Loucy (cell line): ENCODE measurements at regions not wholly inside any gene's neighbourhood (a gene's known extent, or its start where the extent isn't known, plus 50 kb on each side); places are given as distances from the start of the nearest gene placed in this dataset.

ENCODE experiments used
- EZH2phosphoT487 ChIP-seq: fragments of 200-600 bp; IDR thresholded peaks from 2 replicates; pipeline ENCODE4 v1.6.1; 2018; ENCODE audit warnings: antibody characterized with exemption, mild to moderate bottlenecking, moderate library complexity, borderline replicate concordance
- TF ChIP-seq, protein P1 (sequence below): fragments of 200-600 bp; sonication (generic); conservative IDR thresholded peaks from 2 replicates; pipeline ENCODE4 v1.5.1; 2014; ENCODE audit warnings: mild to moderate bottlenecking, antibody characterized with exemption, low read length

DNA sequence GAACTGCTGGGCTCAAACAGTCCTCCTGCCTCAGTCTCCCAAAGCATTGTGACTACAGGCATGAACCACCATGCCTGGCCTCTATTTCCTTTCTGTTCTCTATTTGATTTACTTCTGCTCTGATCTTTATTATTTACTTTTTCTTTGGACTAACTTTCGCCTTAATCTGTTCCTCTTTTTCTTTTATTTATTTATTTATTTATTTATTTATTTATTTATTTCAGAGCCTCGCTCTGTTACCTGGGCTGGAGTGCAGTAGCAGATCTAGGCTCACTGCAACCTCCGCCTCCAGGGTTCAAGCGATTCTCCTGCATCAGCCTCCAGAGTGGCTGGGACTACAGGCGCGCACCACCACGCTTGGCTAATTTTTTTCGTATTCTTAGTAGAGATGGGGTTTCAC is 1158.3 kb upstream of the GOT2 start:
- TF ChIP-seq, protein P1, sequence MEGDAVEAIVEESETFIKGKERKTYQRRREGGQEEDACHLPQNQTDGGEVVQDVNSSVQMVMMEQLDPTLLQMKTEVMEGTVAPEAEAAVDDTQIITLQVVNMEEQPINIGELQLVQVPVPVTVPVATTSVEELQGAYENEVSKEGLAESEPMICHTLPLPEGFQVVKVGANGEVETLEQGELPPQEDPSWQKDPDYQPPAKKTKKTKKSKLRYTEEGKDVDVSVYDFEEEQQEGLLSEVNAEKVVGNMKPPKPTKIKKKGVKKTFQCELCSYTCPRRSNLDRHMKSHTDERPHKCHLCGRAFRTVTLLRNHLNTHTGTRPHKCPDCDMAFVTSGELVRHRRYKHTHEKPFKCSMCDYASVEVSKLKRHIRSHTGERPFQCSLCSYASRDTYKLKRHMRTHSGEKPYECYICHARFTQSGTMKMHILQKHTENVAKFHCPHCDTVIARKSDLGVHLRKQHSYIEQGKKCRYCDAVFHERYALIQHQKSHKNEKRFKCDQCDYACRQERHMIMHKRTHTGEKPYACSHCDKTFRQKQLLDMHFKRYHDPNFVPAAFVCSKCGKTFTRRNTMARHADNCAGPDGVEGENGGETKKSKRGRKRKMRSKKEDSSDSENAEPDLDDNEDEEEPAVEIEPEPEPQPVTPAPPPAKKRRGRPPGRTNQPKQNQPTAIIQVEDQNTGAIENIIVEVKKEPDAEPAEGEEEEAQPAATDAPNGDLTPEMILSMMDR: no peak
- no peak for TF ChIP-seq EZH2phosphoT487
